ENCODE measurements at regions not wholly inside any gene's neighbourhood (a gene's known extent, or its start where the extent isn't known, plus 50 kb on each side); places are given as distances from the start of the nearest gene placed in this dataset.

DNA sequence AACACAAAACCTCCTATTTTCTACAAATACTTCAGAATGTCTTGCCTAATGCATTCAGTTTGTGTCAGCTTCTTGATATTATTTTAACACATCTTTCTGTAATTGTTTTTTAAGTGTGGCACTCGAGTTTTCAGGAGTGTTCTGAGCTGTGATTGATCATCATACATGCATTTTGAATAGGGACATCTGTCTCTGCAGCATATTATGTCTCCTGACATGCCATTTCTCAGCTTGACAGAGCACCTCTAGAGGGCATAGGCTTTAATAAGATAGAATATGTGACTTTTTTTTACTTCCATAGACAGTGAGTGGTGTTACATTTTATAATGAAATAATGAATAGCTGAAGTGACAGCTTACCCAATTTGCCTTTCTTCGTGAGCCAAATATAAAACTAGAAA, 219.2 kb upstream of the HDAC9 start:
- no peak overlapping the region for H3K9ac ChIP-seq (ENCODE audit: low read length)
- TF ChIP-seq CTCF (IDR thresholded peaks at IDR 0.05; ENCODE audit: low read depth, low read length) (no peak; the same call in 1 of the 2 replicates), EZH2phosphoT487 (IDR thresholded peaks at IDR 0.05; ENCODE audit: low read depth) (no peak)

GRCh38 chr7:18278316-18278715, 217.2 kb upstream of the HDAC9 start:
- no peaks in the 10 kb centered on the region for H4K20me1 ChIP-seq (ENCODE audit: insufficient read depth, low read length)
- no peak overlapping the region for H3K27ac ChIP-seq (ENCODE audit: low read length)
- H3K4me2 ChIP-seq (ENCODE audit: low read length): no peak overlapping the region
- no peaks in the 10 kb centered on the region for H3K9me3 ChIP-seq (ENCODE audit: insufficient read depth, low read length)
- no peaks in the 10 kb centered on the region for H3K79me2 ChIP-seq (ENCODE audit: low read length)
- TF ChIP-seq CTCF (IDR thresholded peaks at IDR 0.05; ENCODE audit: low read depth, low read length): no peak
- no peak for TF ChIP-seq EZH2phosphoT487 (IDR thresholded peaks at IDR 0.05; ENCODE audit: low read depth)
- no peak overlapping the region for H2AFZ ChIP-seq (ENCODE audit: low read depth, low read length)
- no peak overlapping the region for H3K9ac ChIP-seq (ENCODE audit: low read length)
- H3K27me3 ChIP-seq (ENCODE audit: low read depth, low read length): no peaks in the 10 kb centered on the region
- no peak overlapping the region for H3K4me3 ChIP-seq (ENCODE audit: low read length)
- H3K36me3 ChIP-seq (replicated peaks; ENCODE audit: low read depth, low read length): no peaks in the 10 kb centered on the region
- H3K4me1 ChIP-seq (ENCODE audit: low read length): no peaks in the 10 kb centered on the region

More for the DNA sequence above, 219.2 kb upstream of the HDAC9 start:
- Histone ChIP-seq H3K4me3 (ENCODE audit: low read length) (no peak overlapping the region), H3K9me3 (ENCODE audit: insufficient read depth, low read length) (no peaks in the 10 kb centered on the region), H3K27ac (ENCODE audit: low read length) (no peak overlapping the region), H2AFZ (ENCODE audit: low read depth, low read length) (no peak overlapping the region), H3K27me3 (ENCODE audit: low read depth, low read length) (no peaks in the 10 kb centered on the region), H3K36me3 (replicated peaks; ENCODE audit: low read depth, low read length) (no peaks in the 10 kb centered on the region), H3K79me2 (ENCODE audit: low read length) (no peaks in the 10 kb centered on the region), H3K4me1 (ENCODE audit: low read length) (no peaks in the 10 kb centered on the region), H4K20me1 (ENCODE audit: insufficient read depth, low read length) (no peaks in the 10 kb centered on the region), H3K4me2 (ENCODE audit: low read length) (no peak overlapping the region)

DNA sequence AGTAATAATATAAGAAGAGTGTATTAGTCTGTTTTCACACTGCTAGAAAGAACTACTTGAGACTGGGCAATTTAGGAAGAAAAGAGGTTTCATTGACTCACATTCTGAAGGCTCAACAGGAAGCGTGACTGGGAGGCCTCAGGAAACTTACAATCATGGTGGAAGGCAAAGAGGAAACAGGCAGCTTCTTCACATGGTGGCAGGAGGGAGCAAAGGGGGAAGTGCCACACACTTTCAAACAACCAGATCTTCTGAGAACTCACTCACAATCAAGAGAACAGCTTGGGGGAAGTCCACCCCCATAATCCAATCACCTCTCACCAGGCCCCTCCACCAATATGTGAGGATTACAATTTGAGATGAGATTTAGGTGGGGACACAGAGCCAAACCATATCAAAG, 212.5 kb upstream of the HDAC9 start:
- TF ChIP-seq EZH2phosphoT487 (IDR thresholded peaks at IDR 0.05; ENCODE audit: low read depth): no peak
- TF ChIP-seq CTCF (IDR thresholded peaks at IDR 0.05; ENCODE audit: low read depth, low read length): no peak
- no peak overlapping the region for H3K9ac ChIP-seq (ENCODE audit: low read length)
- H2AFZ ChIP-seq (ENCODE audit: low read depth, low read length): 0 out of 2 replicates have a peak overlapping the region, but pooled peaks have one; percentile 13
- no peak overlapping the region for H3K27ac ChIP-seq (ENCODE audit: low read length)
- no peaks in the 10 kb centered on the region for H3K4me1 ChIP-seq (ENCODE audit: low read length)
- H3K27me3 ChIP-seq (ENCODE audit: low read depth, low read length): no peaks in the 10 kb centered on the region
- no peak overlapping the region for H3K4me3 ChIP-seq (ENCODE audit: low read length)
- H4K20me1 ChIP-seq (ENCODE audit: insufficient read depth, low read length): no peaks in the 10 kb centered on the region
- no peaks in the 10 kb centered on the region for H3K79me2 ChIP-seq (ENCODE audit: low read length)
- H3K4me2 ChIP-seq (ENCODE audit: low read length): no peak overlapping the region
- H3K9me3 ChIP-seq (ENCODE audit: insufficient read depth, low read length): no peaks in the 10 kb centered on the region
- no peaks in the 10 kb centered on the region for H3K36me3 ChIP-seq (replicated peaks; ENCODE audit: low read depth, low read length)

DNA sequence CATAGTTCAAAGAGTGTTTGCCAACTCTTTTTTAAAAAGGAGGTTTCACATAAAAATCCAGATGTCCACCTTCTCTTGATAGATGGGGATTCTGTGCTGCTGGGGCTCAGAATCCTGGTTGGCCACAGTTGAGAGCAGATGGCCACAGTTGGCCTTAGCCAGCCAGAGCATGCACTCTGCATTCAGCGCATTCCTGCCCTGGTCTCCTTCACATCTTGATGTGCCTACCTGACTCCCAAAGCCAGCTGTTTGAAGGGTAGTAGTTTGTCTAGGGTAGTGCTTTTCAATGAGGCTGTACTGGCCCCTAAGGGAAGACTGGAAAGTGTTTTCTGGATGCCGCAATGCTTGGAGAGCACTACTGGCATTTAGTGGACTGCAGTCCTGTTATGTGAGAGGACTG, 208.1 kb upstream of the HDAC9 start:
- TF ChIP-seq EZH2phosphoT487 (IDR thresholded peaks at IDR 0.05; ENCODE audit: low read depth) (no peak), CTCF (IDR thresholded peaks at IDR 0.05; ENCODE audit: low read depth, low read length) (no peak)
- Histone ChIP-seq H2AFZ (ENCODE audit: low read depth, low read length) (no peak overlapping the region), H3K27me3 (ENCODE audit: low read depth, low read length) (no peaks in the 10 kb centered on the region), H3K27ac (ENCODE audit: low read length) (no peak overlapping the region), H3K9ac (ENCODE audit: low read length) (no peak overlapping the region), H4K20me1 (ENCODE audit: insufficient read depth, low read length) (no peaks in the 10 kb centered on the region), H3K4me3 (ENCODE audit: low read length) (no peak overlapping the region), H3K79me2 (ENCODE audit: low read length) (no peaks in the 10 kb centered on the region), H3K4me1 (ENCODE audit: low read length) (peaks cover 11% of the 10 kb centered on the region; the same call in 1 of the 2 replicates), H3K9me3 (ENCODE audit: insufficient read depth, low read length) (no peaks in the 10 kb centered on the region), H3K4me2 (ENCODE audit: low read length) (no peak overlapping the region), H3K36me3 (replicated peaks; ENCODE audit: low read depth, low read length) (no peaks in the 10 kb centered on the region)
